GM19240 (cell line): ENCODE measurements at regions not wholly inside any gene's neighbourhood (a gene's known extent, or its start where the extent isn't known, plus 50 kb on each side); places are given as distances from the start of the nearest gene placed in this dataset.

ENCODE experiments used
- DNase-seq: peaks from one replicate; pipeline ENCODE4 v3.0.0; 2011; ENCODE audit warnings: low spot score; ENCODE audit not compliant: insufficient read length

- DNase-seq: no peak
Measured at GRCh38 chr9:107737610-107737986, 248.0 kb upstream of the KLF4 start.

- DNase-seq: no peak
Measured at GRCh38 chr9:107735821-107736220, 246.3 kb upstream of the KLF4 start.

GRCh38 chr9:107734256-107735013 lies 244.9 kb upstream of the KLF4 start:
- DNase-seq: no peak

- DNase-seq: no peak
Measured at GRCh38 chr9:107733523-107733894, 243.9 kb upstream of the KLF4 start.

- DNase-seq: no peak
Measured at GRCh38 chr9:107732781-107733522, 243.4 kb upstream of the KLF4 start.

- no peak for DNase-seq
Measured at GRCh38 chr9:107731115-107731762, 241.7 kb upstream of the KLF4 start.

- DNase-seq: no peak
Measured at GRCh38 chr9:107730666-107731065, 241.1 kb upstream of the KLF4 start.

- no peak for DNase-seq
Measured at GRCh38 chr9:107727086-107727780, 237.7 kb upstream of the KLF4 start.

- no peak for DNase-seq
Measured at GRCh38 chr9:107723015-107723414, 233.4 kb upstream of the KLF4 start.

GRCh38 chr9:107721705-107722245 lies 232.2 kb upstream of the KLF4 start:
- no peak for DNase-seq

- DNase-seq: no peak
Measured at GRCh38 chr9:107720501-107720900, 230.9 kb upstream of the KLF4 start.

- no peak for DNase-seq
Measured at GRCh38 chr9:107717529-107718314, 228.2 kb upstream of the KLF4 start.

GRCh38 chr9:107715740-107716139 lies 226.2 kb upstream of the KLF4 start:
- DNase-seq: no peak

GRCh38 chr9:107713470-107713869 lies 223.9 kb upstream of the KLF4 start:
- no peak for DNase-seq

- DNase-seq: no peak
Measured at GRCh38 chr9:107712390-107712789, 222.8 kb upstream of the KLF4 start.

GRCh38 chr9:107711542-107711941 lies 222.0 kb upstream of the KLF4 start:
- DNase-seq: no peak

- DNase-seq: no peak
Measured at GRCh38 chr9:107710953-107711352, 221.4 kb upstream of the KLF4 start.

GRCh38 chr9:107710546-107710945 lies 221.0 kb upstream of the KLF4 start:
- no peak for DNase-seq

GRCh38 chr9:107708791-107709190 lies 219.2 kb upstream of the KLF4 start:
- no peak for DNase-seq

- DNase-seq: no peak
Measured at GRCh38 chr9:107707915-107708441, 218.4 kb upstream of the KLF4 start.

GRCh38 chr9:107707428-107707837 lies 217.9 kb upstream of the KLF4 start:
- DNase-seq: no peak
